ENCODE measurements at regions not wholly inside any gene's neighbourhood (a gene's known extent, or its start where the extent isn't known, plus 50 kb on each side); places are given as distances from the start of the nearest gene placed in this dataset.

DNA sequence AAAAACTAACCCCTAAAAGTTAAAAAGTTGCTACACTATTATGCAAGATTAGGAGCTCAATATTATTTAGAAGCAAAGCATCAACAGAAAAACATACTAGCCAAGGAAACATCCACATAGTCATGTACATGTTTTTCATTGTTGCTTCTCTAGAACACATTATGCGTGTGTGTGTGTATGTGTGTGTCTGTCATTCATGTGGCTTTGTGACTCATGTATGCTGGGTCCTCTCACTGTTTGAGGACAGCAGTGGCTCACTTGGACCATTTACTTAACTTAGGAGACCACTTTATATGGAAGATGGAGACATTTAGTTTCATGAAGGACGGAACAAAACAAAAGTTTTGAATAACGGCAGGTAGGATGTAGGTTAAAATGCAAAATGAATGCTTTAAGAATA, 219.4 kb upstream of the THBS1 start:
- no peak overlapping the region for H3K4me3 ChIP-seq (ENCODE audit: extremely low read depth, insufficient read depth, low read length, poor library complexity, severe bottlenecking)
- H3K36me3 ChIP-seq (ENCODE audit: control insufficient read depth, insufficient read depth, low read length), result no peaks in the 10 kb centered on the region
- H3K27ac ChIP-seq (ENCODE audit: low read depth, low read length, severe bottlenecking), result no peak overlapping the region
- 96% methylated on average over 3 of the region's 3 CpGs; no CpG with 5 or more reads in 1 of the 2 experiments for WGBS, 2 experiments (ENCODE audit: insufficient coverage in 2 of 2)
- H3K9me3 ChIP-seq (ENCODE audit: control insufficient read depth, low read length), result no peaks in the 10 kb centered on the region
- peaks cover 13% of the 10 kb centered on the region for H3K4me1 ChIP-seq (ENCODE audit: control insufficient read depth, insufficient read depth, low read length, poor library complexity, severe bottlenecking)

DNA sequence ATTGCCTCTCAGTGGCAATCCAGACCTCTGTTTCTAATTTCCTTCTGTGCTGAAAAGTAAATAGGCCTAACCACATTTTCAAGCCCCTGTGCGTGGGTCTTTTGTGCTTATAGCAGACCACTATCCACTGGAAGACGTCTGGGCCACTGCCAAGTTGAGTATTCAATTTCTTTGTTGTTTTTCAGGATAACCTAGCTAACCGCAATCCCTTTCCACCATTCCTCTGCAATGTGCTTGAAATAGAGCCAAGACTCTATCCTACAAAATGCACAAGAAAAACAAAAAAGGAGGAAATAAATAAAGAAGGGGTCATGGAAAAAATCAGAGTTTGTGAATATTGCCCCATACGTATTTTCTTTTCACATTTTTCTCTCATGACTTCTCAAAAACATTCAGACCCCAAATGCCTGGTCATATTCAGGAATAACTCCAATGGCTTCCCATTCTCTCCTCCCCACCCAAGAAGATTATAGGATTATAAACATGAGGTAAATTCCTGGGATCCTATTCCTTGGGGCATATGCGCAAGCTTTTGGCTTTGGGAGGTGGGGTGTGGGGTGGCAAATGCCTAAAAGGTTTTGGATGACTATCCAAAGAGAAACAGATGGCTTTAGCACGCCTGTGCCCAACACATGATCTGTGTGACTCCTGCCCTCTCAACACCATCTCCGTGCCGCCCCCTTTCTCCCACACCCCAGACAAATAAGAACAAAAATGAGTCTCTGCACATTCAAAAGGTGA, 217.9 kb upstream of the THBS1 start:
- 96 to 100% methylated on average over 2 to 5 of the region's 8 CpGs for WGBS, 2 experiments (ENCODE audit: insufficient coverage in 2 of 2)
- Histone ChIP-seq H3K36me3 (ENCODE audit: control insufficient read depth, insufficient read depth, low read length) (no peaks in the 10 kb centered on the region), H3K9me3 (ENCODE audit: control insufficient read depth, low read length) (no peaks in the 10 kb centered on the region), H3K4me1 (ENCODE audit: control insufficient read depth, insufficient read depth, low read length, poor library complexity, severe bottlenecking) (peaks cover 10% of the 10 kb centered on the region), H3K27ac (ENCODE audit: low read depth, low read length, severe bottlenecking) (no peak overlapping the region), H3K4me3 (ENCODE audit: extremely low read depth, insufficient read depth, low read length, poor library complexity, severe bottlenecking) (no peak overlapping the region)

GRCh38 chr15:39363761-39364586, 216.9 kb upstream of the THBS1 start:
- Histone ChIP-seq H3K27ac (ENCODE audit: low read depth, low read length, severe bottlenecking) (no peak overlapping the region), H3K4me3 (ENCODE audit: extremely low read depth, insufficient read depth, low read length, poor library complexity, severe bottlenecking) (no peak overlapping the region), H3K9me3 (ENCODE audit: control insufficient read depth, low read length) (no peaks in the 10 kb centered on the region), H3K4me1 (ENCODE audit: control insufficient read depth, insufficient read depth, low read length, poor library complexity, severe bottlenecking) (peaks cover under 1% of the 10 kb centered on the region), H3K36me3 (ENCODE audit: control insufficient read depth, insufficient read depth, low read length) (no peaks in the 10 kb centered on the region)
- WGBS, 2 experiments (ENCODE audit: insufficient coverage in 2 of 2), result 97 to 100% methylated on average over 2 to 4 of the region's 5 CpGs

DNA sequence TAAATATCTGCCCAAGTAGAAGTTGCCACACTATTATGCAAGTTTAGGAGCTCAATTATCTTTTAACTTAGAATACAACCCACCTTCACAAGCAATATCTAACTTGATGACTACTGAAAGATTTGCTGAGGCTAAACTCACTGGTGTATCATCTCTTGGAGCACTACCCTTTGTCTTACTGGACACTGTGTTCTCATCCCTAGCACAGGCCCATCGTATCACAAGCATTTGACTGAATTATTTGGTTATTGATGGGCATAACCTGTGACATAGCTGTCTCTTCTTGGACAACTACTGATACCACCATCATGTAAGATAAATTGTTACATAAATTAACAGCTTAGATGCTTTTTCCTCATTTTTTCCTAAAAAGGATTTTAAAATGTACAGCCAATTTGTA, 216.2 kb upstream of the THBS1 start:
- Histone ChIP-seq H3K27ac (ENCODE audit: low read depth, low read length, severe bottlenecking) (no peak overlapping the region), H3K36me3 (ENCODE audit: control insufficient read depth, insufficient read depth, low read length) (no peaks in the 10 kb centered on the region)
- 83% methylated on average over 1 of the region's 1 CpG; no CpG with 5 or more reads in 1 of the 2 experiments for WGBS, 2 experiments (ENCODE audit: insufficient coverage in 2 of 2)

DNA sequence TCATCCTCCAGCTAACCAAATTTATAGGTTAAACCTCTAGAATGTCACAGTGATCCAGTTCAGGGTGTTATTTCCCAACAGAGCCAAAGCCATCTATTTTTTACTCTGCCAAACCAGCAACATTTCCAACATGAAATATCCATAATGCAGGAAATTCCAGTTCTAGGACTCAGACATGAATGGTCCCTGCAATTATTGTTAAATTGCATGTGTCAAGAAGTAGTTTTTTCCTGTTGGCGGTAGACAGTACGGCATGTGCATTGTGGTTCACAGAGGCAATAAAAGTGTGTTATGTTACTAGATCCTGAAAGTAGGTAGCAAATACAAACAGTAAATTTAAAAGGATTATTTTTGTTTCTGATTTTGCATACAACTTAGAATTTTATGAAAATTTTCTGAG, 215.7 kb upstream of the THBS1 start:
- peaks cover 6% of the 10 kb centered on the region for H3K9me3 ChIP-seq (ENCODE audit: control insufficient read depth, low read length)
- no peaks in the 10 kb centered on the region for H3K4me1 ChIP-seq (ENCODE audit: control insufficient read depth, insufficient read depth, low read length, poor library complexity, severe bottlenecking)
- H3K27ac ChIP-seq (ENCODE audit: low read depth, low read length, severe bottlenecking), result no peak overlapping the region
- H3K36me3 ChIP-seq (ENCODE audit: control insufficient read depth, insufficient read depth, low read length), result no peaks in the 10 kb centered on the region
- 100% methylated on average over 2 of the region's 2 CpGs for WGBS, 2 experiments (ENCODE audit: insufficient coverage in 2 of 2)
- H3K4me3 ChIP-seq (ENCODE audit: extremely low read depth, insufficient read depth, low read length, poor library complexity, severe bottlenecking), result no peak overlapping the region

More for the DNA sequence above, 216.2 kb upstream of the THBS1 start:
- H3K4me1 ChIP-seq (ENCODE audit: control insufficient read depth, insufficient read depth, low read length, poor library complexity, severe bottlenecking), result no peaks in the 10 kb centered on the region
- H3K4me3 ChIP-seq (ENCODE audit: extremely low read depth, insufficient read depth, low read length, poor library complexity, severe bottlenecking), result no peak overlapping the region
- peaks cover 1% of the 10 kb centered on the region for H3K9me3 ChIP-seq (ENCODE audit: control insufficient read depth, low read length)

- WGBS, 2 experiments (ENCODE audit: insufficient coverage in 2 of 2), result 80% methylated on average over 1 of the region's 4 CpGs; no CpG with 5 or more reads in 1 of the 2 experiments
- H3K4me1 ChIP-seq (ENCODE audit: control insufficient read depth, insufficient read depth, low read length, poor library complexity, severe bottlenecking), result no peaks in the 10 kb centered on the region
These were observed 215.0 kb upstream of the THBS1 start for GRCh38 chr15:39365873-39366272.

GRCh38 chr15:39367596-39367995, 213.3 kb upstream of the THBS1 start:
- peaks cover 19% of the 10 kb centered on the region for H3K9me3 ChIP-seq (ENCODE audit: control insufficient read depth, low read length)
- H3K4me1 ChIP-seq (ENCODE audit: control insufficient read depth, insufficient read depth, low read length, poor library complexity, severe bottlenecking), result no peaks in the 10 kb centered on the region
- no peak overlapping the region for H3K27ac ChIP-seq (ENCODE audit: low read depth, low read length, severe bottlenecking)
- WGBS, 2 experiments (ENCODE audit: insufficient coverage in 2 of 2), result no CpG with 5 or more reads among the region's 1 CpG
- H3K36me3 ChIP-seq (ENCODE audit: control insufficient read depth, insufficient read depth, low read length), result no peaks in the 10 kb centered on the region
- H3K4me3 ChIP-seq (ENCODE audit: extremely low read depth, insufficient read depth, low read length, poor library complexity, severe bottlenecking), result no peak overlapping the region

More at GRCh38 chr15:39365873-39366272, 215.0 kb upstream of the THBS1 start:
- H3K27ac ChIP-seq (ENCODE audit: low read depth, low read length, severe bottlenecking), result no peak overlapping the region
- H3K9me3 ChIP-seq (ENCODE audit: control insufficient read depth, low read length), result peaks cover 6% of the 10 kb centered on the region
- H3K4me3 ChIP-seq (ENCODE audit: extremely low read depth, insufficient read depth, low read length, poor library complexity, severe bottlenecking), result no peak overlapping the region
- H3K36me3 ChIP-seq (ENCODE audit: control insufficient read depth, insufficient read depth, low read length), result no peaks in the 10 kb centered on the region

- H3K27ac ChIP-seq (ENCODE audit: low read depth, low read length, severe bottlenecking), result no peak overlapping the region
- H3K36me3 ChIP-seq (ENCODE audit: control insufficient read depth, insufficient read depth, low read length), result no peaks in the 10 kb centered on the region
- WGBS, 2 experiments (ENCODE audit: insufficient coverage in 2 of 2), result 91 to 100% methylated on average over 1 of the region's 1 CpG
These were observed 211.1 kb upstream of the THBS1 start for GRCh38 chr15:39369768-39370167.

DNA sequence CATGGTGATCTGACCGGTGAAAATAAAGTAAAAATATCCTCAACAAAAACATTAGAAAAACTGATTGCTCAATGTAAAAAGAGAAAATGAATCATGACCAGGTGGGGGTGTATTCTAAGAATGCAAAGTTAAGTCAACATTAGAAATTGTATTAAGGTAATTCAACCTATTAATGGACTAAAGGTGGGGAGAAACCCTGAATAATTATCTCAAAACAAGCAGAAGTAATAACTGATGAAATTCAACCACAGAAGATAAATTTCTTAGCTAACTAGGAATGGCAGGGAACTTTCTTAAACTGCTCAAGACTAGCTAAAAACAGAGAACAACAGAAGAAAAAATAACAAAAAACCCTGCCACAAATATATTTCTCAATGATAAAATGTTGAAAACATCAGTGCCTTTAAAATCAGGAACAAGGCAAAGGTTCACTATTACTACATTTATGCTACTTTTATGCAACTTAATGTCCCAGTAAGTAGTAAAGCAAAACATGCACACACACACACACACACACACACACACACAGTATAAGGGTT, 204.4 kb upstream of the THBS1 start:
- no peak overlapping the region for H3K27ac ChIP-seq (ENCODE audit: low read depth, low read length, severe bottlenecking)
- H3K36me3 ChIP-seq (ENCODE audit: control insufficient read depth, insufficient read depth, low read length), result no peaks in the 10 kb centered on the region
- no CpG with 5 or more reads among the region's 1 CpG for WGBS, 2 experiments (ENCODE audit: insufficient coverage in 2 of 2)
- H3K9me3 ChIP-seq (ENCODE audit: control insufficient read depth, low read length), result peaks cover 9% of the 10 kb centered on the region
- H3K4me1 ChIP-seq (ENCODE audit: control insufficient read depth, insufficient read depth, low read length, poor library complexity, severe bottlenecking), result no peaks in the 10 kb centered on the region
- H3K4me3 ChIP-seq (ENCODE audit: extremely low read depth, insufficient read depth, low read length, poor library complexity, severe bottlenecking), result no peak overlapping the region

More at GRCh38 chr15:39369768-39370167, 211.1 kb upstream of the THBS1 start:
- H3K9me3 ChIP-seq (ENCODE audit: control insufficient read depth, low read length), result peaks cover 19% of the 10 kb centered on the region
- no peaks in the 10 kb centered on the region for H3K4me1 ChIP-seq (ENCODE audit: control insufficient read depth, insufficient read depth, low read length, poor library complexity, severe bottlenecking)
- no peak overlapping the region for H3K4me3 ChIP-seq (ENCODE audit: extremely low read depth, insufficient read depth, low read length, poor library complexity, severe bottlenecking)

DNA sequence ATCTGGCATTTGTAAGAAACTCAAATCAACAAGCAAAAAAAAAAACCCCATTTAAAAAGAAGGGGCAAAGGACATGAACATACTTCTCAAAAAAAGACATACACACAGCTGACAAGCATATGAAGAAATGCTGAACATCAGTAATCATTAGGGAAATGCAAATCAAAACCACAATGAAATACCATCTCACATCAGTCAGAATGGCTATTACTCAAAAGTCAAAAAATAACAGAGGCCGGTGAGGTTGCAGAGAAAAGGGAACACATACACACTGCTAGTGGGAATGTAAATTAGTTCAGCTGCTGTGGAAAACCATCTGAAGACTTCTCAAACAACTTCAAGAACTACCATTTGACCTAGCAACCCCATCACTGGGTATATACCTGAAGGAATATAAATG, 199.4 kb upstream of the THBS1 start:
- no peaks in the 10 kb centered on the region for H3K36me3 ChIP-seq (ENCODE audit: control insufficient read depth, insufficient read depth, low read length)
- H3K4me1 ChIP-seq (ENCODE audit: control insufficient read depth, insufficient read depth, low read length, poor library complexity, severe bottlenecking), result no peaks in the 10 kb centered on the region
- no peak overlapping the region for H3K27ac ChIP-seq (ENCODE audit: low read depth, low read length, severe bottlenecking)
- no peaks in the 10 kb centered on the region for H3K9me3 ChIP-seq (ENCODE audit: control insufficient read depth, low read length)
- no peak overlapping the region for H3K4me3 ChIP-seq (ENCODE audit: extremely low read depth, insufficient read depth, low read length, poor library complexity, severe bottlenecking)
- WGBS, 2 experiments (ENCODE audit: insufficient coverage in 2 of 2), result 100% methylated on average over 1 of the region's 1 CpG; no CpG with 5 or more reads in 1 of the 2 experiments

Data from mesodermal cell (in vitro differentiated cells).